GM19043 (cell line): ENCODE measurements at regions not wholly inside any gene's neighbourhood (a gene's known extent, or its start where the extent isn't known, plus 50 kb on each side); places are given as distances from the start of the nearest gene placed in this dataset.

Experiments used
- ATAC-seq: cut with Tn5 transposase; IDR thresholded peaks from one replicate; pipeline ENCODE4 v1.9.1; 2021; ENCODE audit warnings: low read depth; ENCODE audit not compliant: unreplicated experiment

GRCh38 chrX:30156880-30157560, 58.3 kb upstream of the MAGEB2 start:
- ATAC-seq: no peak

GRCh38 chrX:30161043-30161442, 54.3 kb upstream of the MAGEB2 start:
- ATAC-seq: no peak
